WTC11 (cell line): ENCODE measurements at regions not wholly inside any gene's neighbourhood (a gene's known extent, or its start where the extent isn't known, plus 50 kb on each side); places are given as distances from the start of the nearest gene placed in this dataset.

Experiments
- ATF1 ChIP-seq: sonication (generic); formaldehyde crosslinking; IDR thresholded peaks from 2 replicates; pipeline ENCODE4 v1.8.1; 2023; ENCODE audit warnings: mild to moderate bottlenecking, moderate library complexity, missing genetic modification reagents
- CTCF ChIP-seq: fragments of 200-600 bp; IDR thresholded peaks from 2 replicates; pipeline ENCODE4 v1.8.0; 2022; ENCODE audit warnings: antibody characterized with exemption
- E2F4 ChIP-seq: sonication (generic); formaldehyde crosslinking; IDR thresholded peaks from 2 replicates; pipeline ENCODE4 v1.8.1; 2022; ENCODE audit warnings: low read depth, mild to moderate bottlenecking, moderate library complexity, missing genetic modification reagents, borderline replicate concordance
- ESRRA ChIP-seq: sonication (generic); formaldehyde crosslinking; IDR thresholded peaks from 2 replicates; pipeline ENCODE4 v1.8.1; 2022; ENCODE audit warnings: mild to moderate bottlenecking, missing genetic modification reagents, borderline replicate concordance
- KAT7 ChIP-seq: sonication (generic); formaldehyde crosslinking; IDR thresholded peaks from 2 replicates; pipeline ENCODE4 v1.8.1; 2023; ENCODE audit warnings: missing genetic modification reagents, mild to moderate bottlenecking, borderline replicate concordance
- SMAD3 ChIP-seq: sonication (generic); formaldehyde crosslinking; IDR thresholded peaks from 2 replicates; pipeline ENCODE4 v1.8.0; 2022; ENCODE audit warnings: missing genetic modification reagents, mild to moderate bottlenecking, borderline replicate concordance

DNA sequence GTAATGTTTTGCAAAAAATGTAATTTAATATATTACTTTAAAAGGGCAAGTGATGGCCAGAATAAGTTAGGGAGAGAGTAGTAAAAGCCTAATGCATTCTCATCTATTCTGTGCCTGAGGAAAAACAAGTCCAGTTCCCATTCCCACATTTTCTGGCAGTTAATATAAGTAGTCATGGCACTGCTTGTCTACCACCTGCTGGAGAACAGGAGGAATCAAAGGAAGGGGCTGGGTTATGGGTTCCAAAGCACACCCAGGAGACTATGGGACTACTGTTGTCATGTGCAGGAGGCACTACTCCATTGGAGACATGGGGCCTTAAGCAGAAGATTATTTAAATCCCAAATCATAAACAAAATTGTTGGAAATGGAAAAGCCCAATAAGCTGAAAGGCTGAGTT lies 2618.6 kb downstream of the ARAP2 start:
- TF ChIP-seq E2F4 (CRISPR knock-in tag) (no peak), ATF1 (CRISPR knock-in tag) (no peak), CTCF (no peak), KAT7 (CRISPR knock-in tag) (no peak), ESRRA (CRISPR knock-in tag) (no peak), SMAD3 (CRISPR knock-in tag) (no peak)
